SK-N-SH treated with all-trans-retinoic acid at 6 μM for 48 hours (cell line): ENCODE measurements at regions not wholly inside any gene's neighbourhood (a gene's known extent, or its start where the extent isn't known, plus 50 kb on each side); places are given as distances from the start of the nearest gene placed in this dataset.

Experiments
- ATAC-seq: fragments of 200-7000 bp; cut with Tn5 transposase; 3 replicates; pipeline ENCODE4 v1.9.1; 2020; ENCODE audit warnings: mild to moderate bottlenecking, moderate library complexity
- BACH2 ChIP-seq: fragments of 250-450 bp; sonication (Bioruptor Pico); IDR thresholded peaks from 2 replicates; pipeline ENCODE4 v1.9.0; 2021; ENCODE audit warnings: mild to moderate bottlenecking, borderline replicate concordance
- CSDC2 ChIP-seq: fragments of 250-450 bp; sonication (Bioruptor Pico); IDR thresholded peaks from 2 replicates; pipeline ENCODE4 v1.5.0; 2020; ENCODE audit warnings: mild to moderate bottlenecking, moderate library complexity
- ESRRG ChIP-seq: fragments of 250-450 bp; sonication (Bioruptor Pico); IDR thresholded peaks from 2 replicates; pipeline ENCODE4 v1.6.1; 2021; ENCODE audit warnings: mild to moderate bottlenecking
- GLIS3 ChIP-seq: fragments of 250-450 bp; sonication (Bioruptor Pico); IDR thresholded peaks from 2 replicates; pipeline ENCODE4 v1.5.0; 2020; ENCODE audit warnings: mild to moderate bottlenecking, moderate library complexity
- ISL1 ChIP-seq: fragments of 250-450 bp; sonication (Bioruptor Pico); IDR thresholded peaks from 2 replicates; pipeline ENCODE4 v2.1.2; 2022; ENCODE audit warnings: mild to moderate bottlenecking, moderate library complexity
- PPARA ChIP-seq: fragments of 250-450 bp; sonication (Bioruptor Pico); IDR thresholded peaks from 2 replicates; pipeline ENCODE4 v1.5.0; 2020; ENCODE audit warnings: mild to moderate bottlenecking, borderline replicate concordance
- RARB ChIP-seq: fragments of 250-450 bp; sonication (Bioruptor Pico); IDR thresholded peaks from 2 replicates; pipeline ENCODE4 v1.8.0; 2021; ENCODE audit warnings: mild to moderate bottlenecking, moderate library complexity
- SNAI2 ChIP-seq: fragments of 250-450 bp; sonication (Bioruptor Pico); IDR thresholded peaks from 2 replicates; pipeline ENCODE4 v1.5.0; 2020; ENCODE audit warnings: mild to moderate bottlenecking, moderate library complexity
- TCF4 ChIP-seq: fragments of 250-450 bp; sonication (Bioruptor Pico); IDR thresholded peaks from 2 replicates; pipeline ENCODE4 v1.8.0; 2021; ENCODE audit warnings: mild to moderate bottlenecking, moderate library complexity, borderline replicate concordance
- TOX ChIP-seq: fragments of 250-450 bp; sonication (Bioruptor Pico); IDR thresholded peaks from 2 replicates; pipeline ENCODE4 v1.8.0; 2021; ENCODE audit warnings: mild to moderate bottlenecking, moderate library complexity, borderline replicate concordance
- ZC3H10 ChIP-seq: fragments of 250-450 bp; sonication (Bioruptor Pico); IDR thresholded peaks from 2 replicates; pipeline ENCODE4 v1.5.1; 2021; ENCODE audit warnings: mild to moderate bottlenecking, moderate library complexity
- ZFP3 ChIP-seq: fragments of 250-450 bp; sonication (Bioruptor Pico); IDR thresholded peaks from 2 replicates; pipeline ENCODE4 v1.5.0; 2020; ENCODE audit warnings: mild to moderate bottlenecking, moderate library complexity
- ZFP30 ChIP-seq: fragments of 450-650 bp; formaldehyde crosslinking; IDR thresholded peaks from 2 replicates; pipeline ENCODE4 v1.5.0; 2022; ENCODE audit warnings: mild to moderate bottlenecking, moderate library complexity
- ZNF565 ChIP-seq: fragments of 450-650 bp; formaldehyde crosslinking; conservative IDR thresholded peaks from 2 replicates; pipeline ENCODE4 v1.5.0; 2020; ENCODE audit warnings: low read depth, mild to moderate bottlenecking, moderate library complexity
- ZNF70 ChIP-seq: fragments of 450-650 bp; formaldehyde crosslinking; IDR thresholded peaks from 2 replicates; pipeline ENCODE4 v1.5.0; 2020; ENCODE audit warnings: mild to moderate bottlenecking, moderate library complexity
- ZNF8 ChIP-seq: fragments of 450-650 bp; formaldehyde crosslinking; IDR thresholded peaks from 2 replicates; pipeline ENCODE4 v1.5.0; 2020; ENCODE audit warnings: mild to moderate bottlenecking, moderate library complexity
- TF ChIP-seq, protein P1 (sequence below): fragments of 250-450 bp; sonication (Bioruptor Pico); IDR thresholded peaks from 2 replicates; pipeline ENCODE4 v1.8.0; 2020; ENCODE audit warnings: mild to moderate bottlenecking, moderate library complexity, borderline replicate concordance
- TF ChIP-seq, protein P2 (sequence below): fragments of 250-450 bp; sonication (Bioruptor Pico); IDR thresholded peaks from 2 replicates; pipeline ENCODE4 v1.5.1; 2020; ENCODE audit warnings: low read depth, mild to moderate bottlenecking, moderate library complexity
- TF ChIP-seq, protein P3 (sequence below): fragments of 250-450 bp; sonication (Bioruptor Pico); IDR thresholded peaks from 2 replicates; pipeline ENCODE4 v1.5.0; 2020; ENCODE audit warnings: mild to moderate bottlenecking, moderate library complexity
- TF ChIP-seq, protein P4 (sequence below): fragments of 250-450 bp; sonication (Bioruptor Pico); IDR thresholded peaks from 2 replicates; pipeline ENCODE4 v1.5.1; 2021; ENCODE audit warnings: mild to moderate bottlenecking, moderate library complexity
- TF ChIP-seq, protein P5 (sequence below): fragments of 250-450 bp; sonication (Bioruptor Pico); IDR thresholded peaks from 2 replicates; pipeline ENCODE4 v1.8.0; 2021; ENCODE audit warnings: low read depth, mild to moderate bottlenecking, moderate library complexity, borderline replicate concordance

DNA sequence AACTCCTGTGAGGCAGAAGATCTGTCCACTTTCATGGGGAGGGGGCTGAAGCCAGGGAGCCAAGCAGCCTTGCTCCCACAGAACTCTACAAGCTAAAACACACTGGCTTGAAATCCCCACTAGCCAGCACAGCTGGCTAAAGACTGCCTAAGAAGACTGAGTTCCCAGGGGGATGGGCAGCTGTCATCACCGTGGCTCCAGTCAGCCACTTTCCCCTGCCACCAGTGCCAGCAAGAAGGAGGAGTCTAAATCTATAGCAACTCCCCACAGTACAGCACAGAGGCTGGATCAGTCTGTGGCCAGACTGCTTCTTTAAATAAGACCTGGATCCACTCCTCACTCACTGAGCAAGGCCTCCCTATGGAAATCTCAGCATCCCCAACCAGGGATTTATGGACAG is 308.6 kb downstream of the FAM47B start:
- no peak for TF ChIP-seq BACH2
- no peak for TF ChIP-seq ZNF565 (CRISPR knock-in tag)
- no peak for TF ChIP-seq ZFP30 (CRISPR knock-in tag)
- TF ChIP-seq, protein P1, sequence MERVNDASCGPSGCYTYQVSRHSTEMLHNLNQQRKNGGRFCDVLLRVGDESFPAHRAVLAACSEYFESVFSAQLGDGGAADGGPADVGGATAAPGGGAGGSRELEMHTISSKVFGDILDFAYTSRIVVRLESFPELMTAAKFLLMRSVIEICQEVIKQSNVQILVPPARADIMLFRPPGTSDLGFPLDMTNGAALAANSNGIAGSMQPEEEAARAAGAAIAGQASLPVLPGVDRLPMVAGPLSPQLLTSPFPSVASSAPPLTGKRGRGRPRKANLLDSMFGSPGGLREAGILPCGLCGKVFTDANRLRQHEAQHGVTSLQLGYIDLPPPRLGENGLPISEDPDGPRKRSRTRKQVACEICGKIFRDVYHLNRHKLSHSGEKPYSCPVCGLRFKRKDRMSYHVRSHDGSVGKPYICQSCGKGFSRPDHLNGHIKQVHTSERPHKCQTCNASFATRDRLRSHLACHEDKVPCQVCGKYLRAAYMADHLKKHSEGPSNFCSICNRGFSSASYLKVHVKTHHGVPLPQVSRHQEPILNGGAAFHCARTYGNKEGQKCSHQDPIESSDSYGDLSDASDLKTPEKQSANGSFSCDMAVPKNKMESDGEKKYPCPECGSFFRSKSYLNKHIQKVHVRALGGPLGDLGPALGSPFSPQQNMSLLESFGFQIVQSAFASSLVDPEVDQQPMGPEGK (CRISPR knock-in tag): no peak
- no peak for TF ChIP-seq TCF4
- TF ChIP-seq ZNF8: no peak
- TF ChIP-seq, protein P2, sequence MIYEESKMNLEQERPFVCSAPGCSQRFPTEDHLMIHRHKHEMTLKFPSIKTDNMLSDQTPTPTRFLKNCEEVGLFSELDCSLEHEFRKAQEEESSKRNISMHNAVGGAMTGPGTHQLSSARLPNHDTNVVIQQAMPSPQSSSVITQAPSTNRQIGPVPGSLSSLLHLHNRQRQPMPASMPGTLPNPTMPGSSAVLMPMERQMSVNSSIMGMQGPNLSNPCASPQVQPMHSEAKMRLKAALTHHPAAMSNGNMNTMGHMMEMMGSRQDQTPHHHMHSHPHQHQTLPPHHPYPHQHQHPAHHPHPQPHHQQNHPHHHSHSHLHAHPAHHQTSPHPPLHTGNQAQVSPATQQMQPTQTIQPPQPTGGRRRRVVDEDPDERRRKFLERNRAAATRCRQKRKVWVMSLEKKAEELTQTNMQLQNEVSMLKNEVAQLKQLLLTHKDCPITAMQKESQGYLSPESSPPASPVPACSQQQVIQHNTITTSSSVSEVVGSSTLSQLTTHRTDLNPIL (CRISPR knock-in tag): no peak
- TF ChIP-seq, protein P3, sequence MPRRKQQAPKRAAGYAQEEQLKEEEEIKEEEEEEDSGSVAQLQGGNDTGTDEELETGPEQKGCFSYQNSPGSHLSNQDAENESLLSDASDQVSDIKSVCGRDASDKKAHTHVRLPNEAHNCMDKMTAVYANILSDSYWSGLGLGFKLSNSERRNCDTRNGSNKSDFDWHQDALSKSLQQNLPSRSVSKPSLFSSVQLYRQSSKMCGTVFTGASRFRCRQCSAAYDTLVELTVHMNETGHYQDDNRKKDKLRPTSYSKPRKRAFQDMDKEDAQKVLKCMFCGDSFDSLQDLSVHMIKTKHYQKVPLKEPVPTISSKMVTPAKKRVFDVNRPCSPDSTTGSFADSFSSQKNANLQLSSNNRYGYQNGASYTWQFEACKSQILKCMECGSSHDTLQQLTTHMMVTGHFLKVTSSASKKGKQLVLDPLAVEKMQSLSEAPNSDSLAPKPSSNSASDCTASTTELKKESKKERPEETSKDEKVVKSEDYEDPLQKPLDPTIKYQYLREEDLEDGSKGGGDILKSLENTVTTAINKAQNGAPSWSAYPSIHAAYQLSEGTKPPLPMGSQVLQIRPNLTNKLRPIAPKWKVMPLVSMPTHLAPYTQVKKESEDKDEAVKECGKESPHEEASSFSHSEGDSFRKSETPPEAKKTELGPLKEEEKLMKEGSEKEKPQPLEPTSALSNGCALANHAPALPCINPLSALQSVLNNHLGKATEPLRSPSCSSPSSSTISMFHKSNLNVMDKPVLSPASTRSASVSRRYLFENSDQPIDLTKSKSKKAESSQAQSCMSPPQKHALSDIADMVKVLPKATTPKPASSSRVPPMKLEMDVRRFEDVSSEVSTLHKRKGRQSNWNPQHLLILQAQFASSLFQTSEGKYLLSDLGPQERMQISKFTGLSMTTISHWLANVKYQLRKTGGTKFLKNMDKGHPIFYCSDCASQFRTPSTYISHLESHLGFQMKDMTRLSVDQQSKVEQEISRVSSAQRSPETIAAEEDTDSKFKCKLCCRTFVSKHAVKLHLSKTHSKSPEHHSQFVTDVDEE: no peak
- TF ChIP-seq RARB (CRISPR knock-in tag): no peak
- TF ChIP-seq CSDC2 (CRISPR knock-in tag): no peak
- TF ChIP-seq ISL1 (CRISPR knock-in tag): no peak
- TF ChIP-seq SNAI2: no peak
- TF ChIP-seq GLIS3 (CRISPR knock-in tag): no peak
- TF ChIP-seq TOX: no peak
- no peak for TF ChIP-seq ESRRG (CRISPR knock-in tag)
- no peak for TF ChIP-seq ZNF70
- no peak for TF ChIP-seq PPARA (CRISPR knock-in tag)
- TF ChIP-seq, protein P4, sequence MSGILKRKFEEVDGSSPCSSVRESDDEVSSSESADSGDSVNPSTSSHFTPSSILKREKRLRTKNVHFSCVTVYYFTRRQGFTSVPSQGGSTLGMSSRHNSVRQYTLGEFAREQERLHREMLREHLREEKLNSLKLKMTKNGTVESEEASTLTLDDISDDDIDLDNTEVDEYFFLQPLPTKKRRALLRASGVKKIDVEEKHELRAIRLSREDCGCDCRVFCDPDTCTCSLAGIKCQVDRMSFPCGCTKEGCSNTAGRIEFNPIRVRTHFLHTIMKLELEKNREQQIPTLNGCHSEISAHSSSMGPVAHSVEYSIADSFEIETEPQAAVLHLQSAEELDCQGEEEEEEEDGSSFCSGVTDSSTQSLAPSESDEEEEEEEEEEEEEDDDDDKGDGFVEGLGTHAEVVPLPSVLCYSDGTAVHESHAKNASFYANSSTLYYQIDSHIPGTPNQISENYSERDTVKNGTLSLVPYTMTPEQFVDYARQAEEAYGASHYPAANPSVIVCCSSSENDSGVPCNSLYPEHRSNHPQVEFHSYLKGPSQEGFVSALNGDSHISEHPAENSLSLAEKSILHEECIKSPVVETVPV: no peak
- TF ChIP-seq, protein P5, sequence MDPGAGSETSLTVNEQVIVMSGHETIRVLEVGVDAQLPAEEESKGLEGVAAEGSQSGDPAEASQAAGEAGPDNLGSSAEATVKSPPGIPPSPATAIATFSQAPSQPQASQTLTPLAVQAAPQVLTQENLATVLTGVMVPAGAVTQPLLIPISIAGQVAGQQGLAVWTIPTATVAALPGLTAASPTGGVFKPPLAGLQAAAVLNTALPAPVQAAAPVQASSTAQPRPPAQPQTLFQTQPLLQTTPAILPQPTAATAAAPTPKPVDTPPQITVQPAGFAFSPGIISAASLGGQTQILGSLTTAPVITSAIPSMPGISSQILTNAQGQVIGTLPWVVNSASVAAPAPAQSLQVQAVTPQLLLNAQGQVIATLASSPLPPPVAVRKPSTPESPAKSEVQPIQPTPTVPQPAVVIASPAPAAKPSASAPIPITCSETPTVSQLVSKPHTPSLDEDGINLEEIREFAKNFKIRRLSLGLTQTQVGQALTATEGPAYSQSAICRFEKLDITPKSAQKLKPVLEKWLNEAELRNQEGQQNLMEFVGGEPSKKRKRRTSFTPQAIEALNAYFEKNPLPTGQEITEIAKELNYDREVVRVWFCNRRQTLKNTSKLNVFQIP (CRISPR knock-in tag): no peak
- no peak for TF ChIP-seq ZFP3
- TF ChIP-seq, all 23 proteins: peak for 0
- no peak for ATAC-seq

DNA sequence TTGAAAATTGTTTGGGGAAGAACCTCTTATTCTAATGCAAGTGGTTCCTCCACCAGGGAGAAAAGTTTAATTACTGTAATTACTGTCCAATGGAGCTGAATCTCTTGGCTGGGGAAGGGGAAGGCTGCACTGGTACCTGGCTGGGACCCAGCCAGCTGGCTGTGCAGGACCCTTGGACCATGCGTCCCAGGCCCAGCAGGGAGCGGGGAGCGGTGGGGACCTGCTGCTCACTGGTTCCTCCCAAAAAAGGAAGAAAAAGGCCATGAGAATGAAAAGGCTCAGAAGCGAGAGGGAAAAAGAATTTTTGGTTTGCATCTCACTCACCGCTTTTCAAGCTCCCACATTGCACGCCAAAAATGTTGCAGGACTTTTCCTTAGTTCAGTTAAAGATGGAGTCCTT is 333.5 kb downstream of the FAM47B start:
- no peak for ATAC-seq
- TF ChIP-seq ZNF565 (CRISPR knock-in tag): no peak
- TF ChIP-seq, protein P3: no peak
- TF ChIP-seq, protein P5 (CRISPR knock-in tag): no peak
- no peak for TF ChIP-seq SNAI2
- TF ChIP-seq, protein P2 (CRISPR knock-in tag): no peak
- TF ChIP-seq ISL1 (CRISPR knock-in tag): no peak
- no peak for TF ChIP-seq CSDC2 (CRISPR knock-in tag)
- no peak for TF ChIP-seq ZNF8
- TF ChIP-seq ZFP3: no peak
- TF ChIP-seq TOX: no peak
- TF ChIP-seq BACH2: no peak
- TF ChIP-seq PPARA (CRISPR knock-in tag): no peak
- TF ChIP-seq ZC3H10 (CRISPR knock-in tag): no peak
- TF ChIP-seq, protein P4: no peak
- no peak for TF ChIP-seq RARB (CRISPR knock-in tag)
- no peak for TF ChIP-seq ZFP30 (CRISPR knock-in tag)
- TF ChIP-seq TCF4: no peak
